ENCODE measurements at regions not wholly inside any gene's neighbourhood (a gene's known extent, or its start where the extent isn't known, plus 50 kb on each side); places are given as distances from the start of the nearest gene placed in this dataset.

GRCh38 chr9:29144476-29144875, 1571.2 kb upstream of the C9orf72 start:
- WGBS, result 78% methylated on average over 1 of the region's 1 CpG
- H3K27ac ChIP-seq (replicated peaks in 1 of 4), result no peak overlapping the region
- no peak for TF ChIP-seq EP300 (IDR thresholded peaks at IDR 0.05)
- TF ChIP-seq POLR2A (IDR thresholded peaks at IDR 0.05; ENCODE audit: low read depth), result no peak
- no peak for TF ChIP-seq POLR2AphosphoS5 (IDR thresholded peaks at IDR 0.05)
- TF ChIP-seq CTCF (IDR thresholded peaks at IDR 0.05), result no peak
- H3K36me3 ChIP-seq, result no peaks in the 10 kb centered on the region
- intact Hi-C loops (cut with DNase I), result no loop called here
- H3K9me3 ChIP-seq, result peaks cover 0 to 12% (median 7%) of the 10 kb centered on the region in 4 donors
- H3K4me1 ChIP-seq, result no peaks in the 10 kb centered on the region
- no peak for DNase-seq (ENCODE audit: extremely low spot score)
- no peak overlapping the region for H3K4me3 ChIP-seq
- no peaks in the 10 kb centered on the region for H3K27me3 ChIP-seq

GRCh38 chr9:29150606-29151005, 1577.3 kb upstream of the C9orf72 start:
- intact Hi-C loops (cut with DNase I), result no loop called here
- 80% methylated on average over 3 of the region's 3 CpGs for WGBS
- TF ChIP-seq POLR2A (IDR thresholded peaks at IDR 0.05; ENCODE audit: low read depth) (no peak), EP300 (IDR thresholded peaks at IDR 0.05) (no peak), POLR2AphosphoS5 (IDR thresholded peaks at IDR 0.05) (no peak), CTCF (IDR thresholded peaks at IDR 0.05) (no peak)

GRCh38 chr9:29160763-29161353, 1587.6 kb upstream of the C9orf72 start:
- no peak for TF ChIP-seq POLR2A (IDR thresholded peaks at IDR 0.05; ENCODE audit: low read depth)
- no peak for TF ChIP-seq CTCF (IDR thresholded peaks at IDR 0.05)
- no peak for TF ChIP-seq EP300 (IDR thresholded peaks at IDR 0.05)
- no peak for TF ChIP-seq POLR2AphosphoS5 (IDR thresholded peaks at IDR 0.05)
- H3K27ac ChIP-seq (replicated peaks in 1 of 4), result no peak overlapping the region
- no peaks in the 10 kb centered on the region for H3K27me3 ChIP-seq
- intact Hi-C loops (cut with DNase I), result no loop called here
- no peaks in the 10 kb centered on the region for H3K9me3 ChIP-seq
- WGBS, result 93% methylated on average over 6 of the region's 6 CpGs
- no peak overlapping the region for H3K4me3 ChIP-seq
- H3K36me3 ChIP-seq, result no peaks in the 10 kb centered on the region
- no peak for DNase-seq (ENCODE audit: extremely low spot score)
- H3K4me1 ChIP-seq, result no peaks in the 10 kb centered on the region

More at GRCh38 chr9:29150606-29151005, 1577.3 kb upstream of the C9orf72 start:
- no peak overlapping the region for H3K27ac ChIP-seq (replicated peaks in 1 of 4)
- no peaks in the 10 kb centered on the region for H3K9me3 ChIP-seq
- no peak overlapping the region for H3K4me3 ChIP-seq
- H3K4me1 ChIP-seq, result no peaks in the 10 kb centered on the region
- H3K36me3 ChIP-seq, result no peaks in the 10 kb centered on the region
- H3K27me3 ChIP-seq, result no peaks in the 10 kb centered on the region
- no peak for DNase-seq (ENCODE audit: extremely low spot score)

GRCh38 chr9:29174136-29174535, 1600.9 kb upstream of the C9orf72 start:
- no peak overlapping the region for H3K4me3 ChIP-seq
- no peaks in the 10 kb centered on the region for H3K9me3 ChIP-seq
- H3K4me1 ChIP-seq, result no peaks in the 10 kb centered on the region
- TF ChIP-seq POLR2AphosphoS5 (IDR thresholded peaks at IDR 0.05) (no peak), CTCF (IDR thresholded peaks at IDR 0.05) (no peak), POLR2A (IDR thresholded peaks at IDR 0.05; ENCODE audit: low read depth) (no peak), EP300 (IDR thresholded peaks at IDR 0.05) (no peak)
- intact Hi-C loops (cut with DNase I), result no loop called here
- no peaks in the 10 kb centered on the region for H3K36me3 ChIP-seq
- DNase-seq (ENCODE audit: extremely low spot score), result no peak
- no peak overlapping the region for H3K27ac ChIP-seq (replicated peaks in 1 of 4)
- WGBS, result 68% methylated on average over 3 of the region's 3 CpGs
- H3K27me3 ChIP-seq, result no peaks in the 10 kb centered on the region

- TF ChIP-seq EP300 (IDR thresholded peaks at IDR 0.05) (no peak), POLR2AphosphoS5 (IDR thresholded peaks at IDR 0.05) (no peak), POLR2A (IDR thresholded peaks at IDR 0.05; ENCODE audit: low read depth) (no peak), CTCF (IDR thresholded peaks at IDR 0.05) (no peak)
- 86% methylated on average over 2 of the region's 2 CpGs for WGBS
- no peaks in the 10 kb centered on the region for H3K36me3 ChIP-seq
- no peaks in the 10 kb centered on the region for H3K27me3 ChIP-seq
- H3K4me1 ChIP-seq, result no peaks in the 10 kb centered on the region
- no peak for DNase-seq (ENCODE audit: extremely low spot score)
- H3K27ac ChIP-seq (replicated peaks in 1 of 4), result no peak overlapping the region
- intact Hi-C loops (cut with DNase I), result no loop called here
- no peaks in the 10 kb centered on the region for H3K9me3 ChIP-seq
- H3K4me3 ChIP-seq, result no peak overlapping the region
Measured at GRCh38 chr9:29176231-29176630, 1603.0 kb upstream of the C9orf72 start.

All from esophagus muscularis mucosa (tissue), 4 donors.